HG02759 (cell line): ENCODE measurements at regions not wholly inside any gene's neighbourhood (a gene's known extent, or its start where the extent isn't known, plus 50 kb on each side); places are given as distances from the start of the nearest gene placed in this dataset.

Source experiments
- ATAC-seq: cut with Tn5 transposase; IDR thresholded peaks from one replicate; pipeline ENCODE4 v1.9.1; 2021; ENCODE audit warnings: mild to moderate bottlenecking, moderate library complexity; ENCODE audit not compliant: unreplicated experiment

- no peak for ATAC-seq
Measured at GRCh38 chr2:204354442-204354856, 190.8 kb upstream of the PARD3B start.

DNA sequence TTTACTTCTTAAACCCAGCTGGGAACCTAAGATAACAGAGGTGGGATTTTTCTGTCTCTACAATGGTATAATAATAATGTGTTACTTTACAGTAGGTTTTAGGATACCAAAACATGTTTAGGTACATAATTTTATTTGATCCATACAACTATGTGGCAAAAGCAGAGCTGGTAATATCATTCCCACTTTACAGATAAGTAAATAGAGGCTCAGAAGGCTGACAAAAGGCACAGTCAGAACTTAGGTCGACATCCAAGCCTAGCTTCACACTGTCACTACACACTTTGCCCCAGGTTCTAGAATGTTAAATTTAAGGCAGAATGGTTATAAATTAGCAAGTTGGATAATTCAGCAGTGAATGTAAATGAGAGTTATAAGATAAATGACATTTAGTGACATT is 189.6 kb upstream of the PARD3B start:
- no peak for ATAC-seq

DNA sequence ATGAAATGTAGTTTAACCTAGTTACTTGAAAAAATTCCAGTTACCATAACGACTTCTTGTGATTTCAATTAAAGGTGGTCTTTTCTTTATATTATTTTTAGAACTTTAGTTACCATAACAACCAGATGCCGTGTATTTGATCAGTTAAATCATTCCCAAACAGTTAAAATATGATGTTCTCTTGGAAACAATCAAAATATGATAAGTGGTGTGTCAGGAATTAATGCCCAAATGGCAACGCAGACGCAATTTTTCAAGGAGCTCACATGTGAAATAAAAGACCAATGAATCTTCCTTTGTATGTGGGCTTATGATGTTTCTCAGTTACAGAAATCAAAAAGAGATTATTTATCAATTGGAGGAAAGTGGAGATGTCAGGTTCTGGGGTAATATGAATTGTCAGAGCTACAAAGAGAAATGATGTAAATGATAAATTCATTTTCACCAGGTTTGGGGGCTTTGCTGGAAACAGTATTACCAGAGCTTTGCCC is 189.1 kb upstream of the PARD3B start:
- ATAC-seq, result no peak

- no peak for ATAC-seq
Measured at GRCh38 chr2:204357286-204357685, 188.0 kb upstream of the PARD3B start.

DNA sequence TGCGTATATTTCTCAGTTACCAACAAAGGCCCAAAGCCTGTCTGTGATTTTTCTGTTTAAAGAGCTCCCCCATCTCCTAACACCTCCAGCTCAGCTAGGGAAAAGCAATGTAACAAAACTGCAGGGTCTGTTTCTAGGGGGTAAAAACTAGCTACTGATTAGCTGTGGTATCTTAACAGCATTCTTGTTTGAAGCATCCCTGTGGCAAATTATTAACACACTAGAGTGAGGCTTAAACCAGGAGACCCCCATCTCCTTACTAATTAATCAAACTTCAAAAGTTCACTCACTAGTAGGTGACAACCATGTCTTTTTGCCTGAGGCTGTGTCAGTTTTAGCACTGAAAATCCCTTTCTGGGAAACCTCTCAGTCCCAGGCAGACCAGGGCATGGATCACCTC is 186.2 kb upstream of the PARD3B start:
- no peak for ATAC-seq

GRCh38 chr2:204360218-204361007 is 184.9 kb upstream of the PARD3B start:
- no peak for ATAC-seq

GRCh38 chr2:204361738-204362137 is 183.5 kb upstream of the PARD3B start:
- ATAC-seq, result no peak

GRCh38 chr2:204362581-204362980 is 182.7 kb upstream of the PARD3B start:
- ATAC-seq, result no peak

DNA sequence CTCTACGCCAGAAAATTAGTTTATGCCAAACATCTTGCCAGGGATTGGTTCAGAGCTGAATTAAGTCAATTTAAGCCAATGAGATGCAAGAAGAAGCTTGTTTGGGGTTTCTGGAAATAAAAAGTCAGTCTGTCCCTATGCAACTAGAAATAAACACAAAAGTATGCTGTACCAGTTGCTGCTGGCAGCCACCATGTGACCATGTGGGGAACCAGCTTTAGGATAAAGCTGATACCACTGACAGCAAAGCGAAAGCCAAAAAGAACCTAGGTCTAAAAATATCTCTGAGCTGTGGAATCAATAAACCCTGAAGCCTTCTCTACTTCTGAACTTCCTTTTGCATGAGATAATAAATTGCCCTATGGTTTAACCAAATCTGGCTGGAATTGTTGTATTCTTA is 181.8 kb upstream of the PARD3B start:
- ATAC-seq, result no peak

DNA sequence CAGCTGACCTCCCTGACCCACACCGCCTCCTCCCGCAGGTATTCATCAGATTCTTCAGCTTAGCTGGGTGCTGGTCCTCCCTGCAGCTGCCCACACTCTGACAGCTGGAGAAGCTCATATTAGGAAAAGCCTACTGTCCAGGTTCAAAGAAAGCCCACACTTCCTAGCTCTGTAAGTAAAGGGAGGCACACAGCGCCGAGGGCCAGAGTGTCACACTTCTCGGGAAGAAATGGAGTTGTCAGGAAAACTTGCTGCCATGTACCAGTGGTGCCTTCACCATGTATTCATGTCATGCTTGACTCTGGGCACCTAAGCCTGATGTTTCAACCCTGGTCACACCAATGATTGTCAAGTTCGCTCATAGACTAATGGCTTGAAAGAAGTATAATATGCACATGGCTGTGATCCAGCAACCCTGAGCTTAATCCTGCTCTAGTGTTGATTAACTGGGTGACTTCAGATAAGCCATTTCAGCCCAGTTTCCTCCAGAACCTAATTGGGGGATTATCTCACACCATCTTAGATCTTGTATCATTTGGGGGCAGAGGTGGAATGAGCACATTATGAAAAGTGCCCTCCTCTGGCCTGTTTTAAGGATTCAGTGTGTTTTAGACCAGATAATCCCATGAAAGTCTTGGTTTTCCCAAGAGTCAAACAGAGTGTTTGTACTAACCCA is 180.3 kb upstream of the PARD3B start:
- ATAC-seq, result no peak

DNA sequence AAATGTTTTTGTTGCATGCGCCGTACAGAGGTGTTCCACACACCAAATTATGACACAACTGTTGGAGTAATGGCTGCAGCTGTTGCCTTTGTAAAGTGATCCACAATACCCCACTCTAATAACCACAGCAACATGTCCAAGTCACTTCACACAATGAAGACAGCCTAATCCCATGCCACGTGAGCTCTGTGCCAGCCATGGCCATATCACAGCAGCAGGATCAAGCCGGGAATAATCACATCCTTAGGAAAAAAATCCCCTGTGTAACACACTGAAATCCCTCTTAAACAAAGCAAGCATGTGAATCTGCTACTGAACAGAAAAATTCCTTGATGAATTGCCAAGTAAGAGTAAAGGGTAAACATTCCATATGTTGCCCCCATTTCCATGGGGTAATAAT is 179.5 kb upstream of the PARD3B start:
- no peak for ATAC-seq

DNA sequence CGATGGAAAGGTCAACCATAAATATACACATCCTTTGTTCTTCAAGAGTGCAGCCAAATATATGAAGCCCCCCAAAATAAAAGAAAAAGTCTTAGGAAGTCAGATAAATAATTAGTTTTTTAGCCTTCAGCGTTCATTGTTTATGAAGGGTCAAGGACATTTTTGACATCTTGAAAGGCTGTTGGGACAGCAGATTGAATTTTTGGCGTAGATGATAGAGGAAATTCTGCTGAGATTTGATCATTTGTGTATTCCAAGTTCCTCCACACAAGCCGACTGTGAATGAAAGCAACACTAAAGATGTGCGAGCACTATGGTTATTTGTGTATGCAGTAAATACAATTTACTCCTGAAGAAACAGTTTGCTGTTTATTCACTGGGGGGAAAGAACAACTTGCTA is 177.8 kb upstream of the PARD3B start:
- ATAC-seq, result no peak

- no peak for ATAC-seq
Measured at GRCh38 chr2:204370172-204370718, 175.0 kb upstream of the PARD3B start.

- no peak for ATAC-seq
Measured at GRCh38 chr2:204373942-204374341, 171.3 kb upstream of the PARD3B start.

GRCh38 chr2:204380141-204380881 is 165.0 kb upstream of the PARD3B start:
- ATAC-seq, result no peak

- ATAC-seq, result no peak
Measured at GRCh38 chr2:204386668-204387067, 158.6 kb upstream of the PARD3B start.

DNA sequence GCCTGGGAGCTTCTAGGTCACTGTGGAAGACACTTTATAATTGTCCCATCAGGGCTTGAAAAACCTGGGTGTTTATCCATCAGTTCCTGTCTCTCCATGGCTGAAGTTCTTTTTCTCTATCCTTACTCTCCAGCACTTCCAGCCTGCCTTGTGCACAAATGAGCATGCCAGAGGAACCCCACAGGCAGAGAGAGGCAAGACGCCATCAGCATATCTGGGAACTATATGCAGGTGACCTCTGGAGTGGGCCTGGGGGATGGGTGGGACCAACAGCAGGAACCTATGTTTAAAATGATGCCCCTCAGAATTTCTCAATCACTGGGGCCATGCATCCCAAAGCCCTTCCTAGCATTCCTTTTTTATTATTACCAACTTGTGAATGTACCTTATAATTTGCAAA is 156.2 kb upstream of the PARD3B start:
- ATAC-seq, result no peak

- ATAC-seq, result no peak
Measured at GRCh38 chr2:204389856-204390255, 155.4 kb upstream of the PARD3B start.

- ATAC-seq, result no peak
Measured at GRCh38 chr2:204395539-204395938, 149.7 kb upstream of the PARD3B start.

- no peak for ATAC-seq
Measured at GRCh38 chr2:204401114-204401513, 144.2 kb upstream of the PARD3B start.
